GM06990 (cell line): ENCODE measurements at regions not wholly inside any gene's neighbourhood (a gene's known extent, or its start where the extent isn't known, plus 50 kb on each side); places are given as distances from the start of the nearest gene placed in this dataset.

Experiments
- DNase-seq: peaks from one replicate; pipeline ENCODE4 v3.0.0-alpha.2; 2011; ENCODE audit not compliant: insufficient read length; ENCODE audit errors: extremely low read depth
- H3K27me3 ChIP-seq: replicated peaks from 2 replicates; pipeline ENCODE4 v1.6.0; 2011; ENCODE audit warnings: low read length; ENCODE audit not compliant: control insufficient read depth, insufficient read depth
- H3K36me3 ChIP-seq: 2 replicates; pipeline ENCODE4 v1.5.1; 2011; ENCODE audit warnings: low read length; ENCODE audit not compliant: control insufficient read depth, insufficient read depth
- H3K4me3 ChIP-seq: replicated peaks from 2 replicates; pipeline ENCODE4 v1.5.1; 2011; ENCODE audit warnings: low read depth, mild to moderate bottlenecking, control low read depth, low read length
- TF ChIP-seq, protein P1 (sequence below): IDR thresholded peaks from 2 replicates; pipeline ENCODE4 v1.5.1; 2011; ENCODE audit warnings: low read length, control low read depth, mild to moderate bottlenecking, inconsistent platforms; ENCODE audit not compliant: insufficient read depth, poor library complexity, severe bottlenecking

DNA sequence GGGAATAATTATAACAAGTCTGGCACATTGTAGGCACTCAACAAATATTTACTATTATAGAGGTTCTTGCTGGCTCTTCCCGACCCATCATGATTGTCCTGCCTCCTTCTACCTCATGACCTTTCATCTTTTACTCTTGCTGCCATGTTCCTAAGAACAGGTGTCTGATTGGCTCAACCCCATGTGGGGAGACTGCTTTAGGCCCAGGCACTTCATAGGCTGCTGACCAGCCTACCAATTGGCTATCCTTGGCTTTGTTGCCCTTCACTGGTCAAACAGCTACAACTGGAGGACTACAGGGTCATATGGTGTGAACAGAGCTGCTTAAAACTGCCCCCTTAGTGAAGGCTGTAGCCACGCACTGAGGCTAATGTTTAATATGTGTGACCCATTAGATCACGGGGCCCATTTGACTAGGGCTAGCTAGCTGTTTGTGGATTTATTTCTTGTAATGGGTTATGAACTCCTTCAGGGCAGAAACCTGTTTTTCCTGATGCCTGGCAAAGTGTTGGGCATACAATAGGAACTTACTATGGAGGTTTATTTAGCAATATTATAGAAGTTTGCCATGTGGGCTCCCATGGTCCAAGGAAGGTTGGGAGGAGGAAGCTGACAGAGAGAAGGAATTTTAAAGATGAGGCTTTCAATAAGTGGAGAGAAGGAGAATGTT, 239.9 kb upstream of the TBC1D5 start:
- no peaks in the 10 kb centered on the region for H3K36me3 ChIP-seq
- TF ChIP-seq, protein P1, sequence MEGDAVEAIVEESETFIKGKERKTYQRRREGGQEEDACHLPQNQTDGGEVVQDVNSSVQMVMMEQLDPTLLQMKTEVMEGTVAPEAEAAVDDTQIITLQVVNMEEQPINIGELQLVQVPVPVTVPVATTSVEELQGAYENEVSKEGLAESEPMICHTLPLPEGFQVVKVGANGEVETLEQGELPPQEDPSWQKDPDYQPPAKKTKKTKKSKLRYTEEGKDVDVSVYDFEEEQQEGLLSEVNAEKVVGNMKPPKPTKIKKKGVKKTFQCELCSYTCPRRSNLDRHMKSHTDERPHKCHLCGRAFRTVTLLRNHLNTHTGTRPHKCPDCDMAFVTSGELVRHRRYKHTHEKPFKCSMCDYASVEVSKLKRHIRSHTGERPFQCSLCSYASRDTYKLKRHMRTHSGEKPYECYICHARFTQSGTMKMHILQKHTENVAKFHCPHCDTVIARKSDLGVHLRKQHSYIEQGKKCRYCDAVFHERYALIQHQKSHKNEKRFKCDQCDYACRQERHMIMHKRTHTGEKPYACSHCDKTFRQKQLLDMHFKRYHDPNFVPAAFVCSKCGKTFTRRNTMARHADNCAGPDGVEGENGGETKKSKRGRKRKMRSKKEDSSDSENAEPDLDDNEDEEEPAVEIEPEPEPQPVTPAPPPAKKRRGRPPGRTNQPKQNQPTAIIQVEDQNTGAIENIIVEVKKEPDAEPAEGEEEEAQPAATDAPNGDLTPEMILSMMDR, result no peak
- DNase-seq, result no peak
- H3K4me3 ChIP-seq, result no peak overlapping the region
- no peaks in the 10 kb centered on the region; the same call in none of the 2 replicates for H3K27me3 ChIP-seq

DNA sequence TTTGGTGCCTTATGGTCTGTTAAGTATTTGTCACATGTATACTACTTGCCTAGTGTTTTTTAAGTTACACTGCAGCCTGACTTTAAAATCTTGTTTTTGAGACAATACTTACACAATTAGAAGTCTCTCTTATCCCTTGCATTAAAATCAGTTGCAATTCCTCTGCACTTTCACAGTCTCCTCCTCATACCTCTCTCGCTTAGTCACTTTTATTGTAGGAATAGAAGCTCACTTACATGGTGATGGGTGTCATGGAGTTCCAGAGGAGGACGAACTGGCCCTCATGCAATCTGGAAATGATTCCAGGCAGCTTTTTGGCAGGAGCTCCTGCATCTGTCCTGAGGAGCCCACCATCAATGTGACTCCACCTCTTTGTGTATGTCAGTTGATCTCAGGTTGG, 238.4 kb upstream of the TBC1D5 start:
- TF ChIP-seq, protein P1, result no peak
- Histone ChIP-seq H3K4me3 (no peak overlapping the region), H3K36me3 (no peaks in the 10 kb centered on the region), H3K27me3 (no peaks in the 10 kb centered on the region; the same call in none of the 2 replicates)
- no peak for DNase-seq

DNA sequence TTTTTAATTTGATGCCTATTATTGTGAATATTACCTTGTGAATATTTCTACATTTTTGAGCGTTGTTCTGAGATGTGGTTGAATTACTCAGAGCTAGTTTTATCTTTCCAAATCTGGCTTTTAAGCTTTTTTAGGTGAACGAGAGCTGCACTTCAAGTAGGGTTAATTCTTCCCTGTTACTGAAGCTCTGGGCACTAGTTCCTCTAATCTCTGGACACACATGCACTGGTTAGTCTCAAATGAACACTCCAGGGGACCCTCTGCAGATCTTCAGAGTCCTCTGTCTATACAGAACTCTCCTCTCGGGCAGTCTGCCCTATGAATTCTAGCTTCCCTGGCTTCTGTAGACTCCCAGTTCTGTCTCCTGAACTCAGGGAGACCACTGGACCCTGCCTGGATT, 237.5 kb upstream of the TBC1D5 start:
- Histone ChIP-seq H3K4me3 (no peak overlapping the region), H3K27me3 (no peaks in the 10 kb centered on the region; the same call in none of the 2 replicates), H3K36me3 (no peaks in the 10 kb centered on the region)
- TF ChIP-seq, protein P1, result no peak
- DNase-seq, result no peak

DNA sequence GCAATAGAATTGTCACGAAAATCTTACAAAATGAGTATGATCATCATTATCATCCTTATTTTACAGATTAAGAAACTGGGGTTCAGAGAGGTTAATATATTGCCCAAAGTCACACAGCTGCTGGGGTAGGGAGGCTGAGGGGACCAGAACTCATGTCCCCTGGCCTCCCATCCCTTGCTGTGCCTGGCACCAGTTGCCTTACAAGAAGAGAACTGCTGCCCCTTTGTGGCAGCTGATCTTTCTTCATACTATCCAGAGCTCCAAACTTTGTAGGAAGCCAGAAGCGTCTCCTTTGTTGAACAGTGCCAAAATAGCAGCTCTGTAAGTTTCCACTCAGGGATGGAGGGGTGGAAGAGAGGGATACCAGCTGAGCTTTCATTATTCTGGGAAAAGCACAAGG, 236.8 kb upstream of the TBC1D5 start:
- H3K36me3 ChIP-seq, result no peaks in the 10 kb centered on the region
- H3K27me3 ChIP-seq, result no peaks in the 10 kb centered on the region; the same call in none of the 2 replicates
- no peak overlapping the region for H3K4me3 ChIP-seq
- DNase-seq, result no peak
- TF ChIP-seq, protein P1, result no peak

DNA sequence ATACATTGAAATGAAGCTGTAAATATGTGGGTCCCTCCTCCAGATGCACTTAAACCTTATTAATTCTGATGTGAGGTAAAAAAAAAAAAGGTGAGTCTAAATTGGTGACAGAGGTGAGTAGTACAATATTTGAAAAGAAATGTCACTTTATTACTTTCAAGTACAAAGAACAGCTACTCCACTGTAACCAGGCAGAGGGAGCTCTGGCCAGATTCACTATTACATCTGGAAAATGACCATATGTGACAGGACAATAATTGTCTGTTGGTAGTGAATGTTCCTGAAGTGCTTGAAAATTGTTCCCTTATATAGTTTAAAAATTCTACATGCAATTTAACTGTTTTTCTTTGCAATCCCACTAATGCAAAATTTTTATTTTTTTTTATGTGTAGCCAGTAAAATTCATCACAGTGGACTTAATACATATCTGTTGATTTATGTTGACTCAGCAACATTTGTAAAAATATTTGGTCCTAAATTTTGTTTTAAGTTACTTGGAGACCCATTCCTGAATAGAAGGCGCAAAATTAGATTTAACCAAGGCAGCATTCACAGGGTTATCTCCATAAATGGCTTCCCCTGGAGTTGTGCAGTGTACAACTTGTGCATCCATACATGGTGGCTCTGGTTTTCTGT, 231.9 kb upstream of the TBC1D5 start:
- TF ChIP-seq, protein P1, result no peak
- no peaks in the 10 kb centered on the region for H3K27me3 ChIP-seq
- no peaks in the 10 kb centered on the region for H3K36me3 ChIP-seq
- no peak overlapping the region for H3K4me3 ChIP-seq
- no peak for DNase-seq
